Posterior cingulate gyrus (tissue), 11 donors: ENCODE measurements at regions not wholly inside any gene's neighbourhood (a gene's known extent, or its start where the extent isn't known, plus 50 kb on each side); places are given as distances from the start of the nearest gene placed in this dataset.

Experiments used
- DNase-seq, 10 donors: peaks; one replicate each; pipeline versions ENCODE4 v3.0.0 to v3.0.0-alpha.2; 2020 to 2021; ENCODE audit warnings: mixed read lengths in 3 of 10
- intact Hi-C: fragments of 100-400 bp; cut with DNase I; formaldehyde crosslinking; loops from one replicate; pipeline ENCODE4 v1.15.1; 2023

- no peak for DNase-seq
- intact Hi-C loops: no loop called here
Measured at GRCh38 chr2:226680719-226681118, 118.9 kb downstream of the IRS1 start.

GRCh38 chr2:226679389-226680065, 120.1 kb downstream of the IRS1 start:
- intact Hi-C loops: no loop called here
- no peak for DNase-seq

- no peak for DNase-seq
- intact Hi-C loops: no loop called here
Measured at GRCh38 chr2:226678422-226678821, 121.2 kb downstream of the IRS1 start.

GRCh38 chr2:226677080-226677479, 122.5 kb downstream of the IRS1 start:
- no peak for DNase-seq
- intact Hi-C loops: no loop called here

GRCh38 chr2:226676618-226677017, 123.0 kb downstream of the IRS1 start:
- intact Hi-C loops: no loop called here
- no peak for DNase-seq

- intact Hi-C loops: no loop called here
- no peak for DNase-seq
Measured at GRCh38 chr2:226674123-226674522, 125.5 kb downstream of the IRS1 start.

- intact Hi-C loops: no loop called here
- no peak for DNase-seq
Measured at GRCh38 chr2:226673314-226673723, 126.3 kb downstream of the IRS1 start.

GRCh38 chr2:226671141-226671676, 128.4 kb downstream of the IRS1 start:
- DNase-seq: no peak
- intact Hi-C loops: no loop called here

- no peak for DNase-seq
- intact Hi-C loops: no loop called here
Measured at GRCh38 chr2:226669905-226670304, 129.7 kb downstream of the IRS1 start.

GRCh38 chr2:226669249-226669648, 130.4 kb downstream of the IRS1 start:
- no peak for DNase-seq
- intact Hi-C loops: no loop called here

GRCh38 chr2:226667736-226668135, 131.9 kb downstream of the IRS1 start:
- intact Hi-C loops: no loop called here
- DNase-seq: no peak

GRCh38 chr2:226665306-226665831, 134.3 kb downstream of the IRS1 start:
- DNase-seq: no peak
- intact Hi-C loops: no loop called here

GRCh38 chr2:226664661-226665060, 135.0 kb downstream of the IRS1 start:
- intact Hi-C loops: no loop called here
- DNase-seq: no peak

- intact Hi-C loops: no loop called here
- no peak for DNase-seq
Measured at GRCh38 chr2:226664140-226664539, 135.5 kb downstream of the IRS1 start.

- no peak for DNase-seq
- intact Hi-C loops: no loop called here
Measured at GRCh38 chr2:226661789-226662545, 137.7 kb downstream of the IRS1 start.

GRCh38 chr2:226660526-226660925, 139.1 kb downstream of the IRS1 start:
- intact Hi-C loops: no loop called here
- DNase-seq: no peak

- no peak for DNase-seq
- intact Hi-C loops: no loop called here
Measured at GRCh38 chr2:226660124-226660523, 139.5 kb downstream of the IRS1 start.

GRCh38 chr2:226659410-226659809, 140.2 kb downstream of the IRS1 start:
- intact Hi-C loops: no loop called here
- DNase-seq: no peak

- intact Hi-C loops: no loop called here
- no peak for DNase-seq
Measured at GRCh38 chr2:226658555-226658954, 141.1 kb downstream of the IRS1 start.

GRCh38 chr2:226657340-226658053, 142.1 kb downstream of the IRS1 start:
- intact Hi-C loops: no loop called here
- DNase-seq: no peak

- intact Hi-C loops: no loop called here
Measured at GRCh38 chr2:226656367-226656766, 143.3 kb downstream of the IRS1 start.

More at GRCh38 chr2:226656367-226656766, 143.3 kb downstream of the IRS1 start:
- no peak for DNase-seq
